NCI-H1092 (cell line): ENCODE measurements at regions not wholly inside any gene's neighbourhood (a gene's known extent, or its start where the extent isn't known, plus 50 kb on each side); places are given as distances from the start of the nearest gene placed in this dataset.
"Not testable (repeated sequence)": the region's sequence is repeated elsewhere in the genome, so short reads cannot be mapped to it uniquely, and the experiment has no call there.

Experiments used
- DNase-seq: peaks from one replicate; lab custom pipeline; 2025; lab: John Stamatoyannopoulos, UW

GRCh38 chr13:30816736-30817135 lies 81.4 kb downstream of the ALOX5AP start:
- no peak for DNase-seq

- no peak for DNase-seq
Measured at GRCh38 chr13:30818323-30818960, 83.1 kb downstream of the ALOX5AP start.

- no peak for DNase-seq
Measured at GRCh38 chr13:30819136-30819888, 84.0 kb downstream of the ALOX5AP start.

- no peak for DNase-seq
Measured at GRCh38 chr13:30821421-30821820, 84.7 kb upstream of the MEDAG start.

- DNase-seq = no peak
Measured at GRCh38 chr13:30824651-30825050, 81.4 kb upstream of the MEDAG start.

- no peak for DNase-seq
Measured at GRCh38 chr13:30826911-30827577, 79.0 kb upstream of the MEDAG start.

- no peak for DNase-seq
Measured at GRCh38 chr13:30827578-30827925, 78.5 kb upstream of the MEDAG start.

GRCh38 chr13:30829145-30829832 lies 76.8 kb upstream of the MEDAG start:
- no peak for DNase-seq

GRCh38 chr13:30829833-30830637 lies 76.0 kb upstream of the MEDAG start:
- DNase-seq = no peak

- DNase-seq = no peak
Measured at GRCh38 chr13:30830638-30830965, 75.5 kb upstream of the MEDAG start.

- DNase-seq = no peak
Measured at GRCh38 chr13:30831515-30831914, 74.6 kb upstream of the MEDAG start.

GRCh38 chr13:30832377-30832776 lies 73.7 kb upstream of the MEDAG start:
- DNase-seq = no peak

GRCh38 chr13:30832845-30833332 lies 73.2 kb upstream of the MEDAG start:
- DNase-seq = peak; percentile 69

GRCh38 chr13:30835442-30835841 lies 70.6 kb upstream of the MEDAG start:
- DNase-seq = no peak

- DNase-seq = no peak
Measured at GRCh38 chr13:30837227-30838159, 68.6 kb upstream of the MEDAG start.

- not testable (repeated sequence) for DNase-seq
Measured at GRCh38 chr13:30839636-30840035, 66.4 kb upstream of the MEDAG start.

- DNase-seq = no peak
Measured at GRCh38 chr13:30840515-30840914, 65.6 kb upstream of the MEDAG start.

GRCh38 chr13:30841154-30841553 lies 64.9 kb upstream of the MEDAG start:
- no peak for DNase-seq

GRCh38 chr13:30843548-30843947 lies 62.5 kb upstream of the MEDAG start:
- no peak for DNase-seq

GRCh38 chr13:30844548-30845296 lies 61.3 kb upstream of the MEDAG start:
- no peak for DNase-seq
